Mammary epithelial cell (primary cell): ENCODE measurements at regions not wholly inside any gene's neighbourhood (a gene's known extent, or its start where the extent isn't known, plus 50 kb on each side); places are given as distances from the start of the nearest gene placed in this dataset.

Source experiments
- CTCF ChIP-seq, 2 donors: IDR thresholded peaks in 1 of 2; conservative IDR thresholded peaks in 1 of 2; 2 replicates each; pipeline ENCODE4 v1.5.1; 2011 to 2012; ENCODE audit warnings: inconsistent platforms in 2 of 2, low read length in 2 of 2, mild to moderate bottlenecking in 2 of 2, control low read depth in 1 of 2, low read depth in 1 of 2; ENCODE audit not compliant: insufficient read depth in 1 of 2; ENCODE audit errors: extremely low read depth in 1 of 2
- EZH2 ChIP-seq: IDR thresholded peaks from 2 replicates; pipeline ENCODE4 v1.6.1; 2012; ENCODE audit warnings: low read length, inconsistent platforms, borderline replicate concordance

- TF ChIP-seq CTCF (conservative IDR thresholded peaks at IDR 0.05 in 1 of 2, IDR thresholded peaks at IDR 0.05 in 1 of 2; ENCODE audit: extremely low read depth in 1 of 2, insufficient read depth in 1 of 2, low read depth in 1 of 2, low read length in 2 of 2) = no peak
- TF ChIP-seq EZH2 = no peak
Observed at GRCh38 chr2:34828481-34828880, 1229.4 kb upstream of the FAM98A start.
